NCI-H345 treated with DMSO at 0.1 percent for 48 hours (cell line): ENCODE measurements at regions not wholly inside any gene's neighbourhood (a gene's known extent, or its start where the extent isn't known, plus 50 kb on each side); places are given as distances from the start of the nearest gene placed in this dataset.

Source experiments
- DNase-seq: peaks from one replicate; lab custom pipeline; 2025; ENCODE audit not compliant: unreplicated experiment; lab: John Stamatoyannopoulos, UW

GRCh38 chr19:46911456-46911855 lies 50.7 kb downstream of the ARHGAP35 start:
- DNase-seq: no peak

GRCh38 chr19:46913198-46913851 lies 52.5 kb downstream of the ARHGAP35 start:
- no peak for DNase-seq

- no peak for DNase-seq
Measured at GRCh38 chr19:46913852-46914430, 53.1 kb downstream of the ARHGAP35 start.

GRCh38 chr19:46915386-46915785 lies 54.6 kb downstream of the ARHGAP35 start:
- no peak for DNase-seq

- DNase-seq: no peak
Measured at GRCh38 chr19:46917002-46917401, 56.2 kb downstream of the ARHGAP35 start.

GRCh38 chr19:46919324-46919723 lies 58.5 kb downstream of the ARHGAP35 start:
- no peak for DNase-seq

- no peak for DNase-seq
Measured at GRCh38 chr19:46920362-46920761, 59.6 kb downstream of the ARHGAP35 start.

- DNase-seq: no peak
Measured at GRCh38 chr19:46921071-46921470, 60.3 kb downstream of the ARHGAP35 start.

- no peak for DNase-seq
Measured at GRCh38 chr19:46922465-46922864, 61.7 kb downstream of the ARHGAP35 start.

GRCh38 chr19:46924874-46925547 lies 64.2 kb downstream of the ARHGAP35 start:
- DNase-seq: no peak

- no peak for DNase-seq
Measured at GRCh38 chr19:46925548-46925950, 64.8 kb downstream of the ARHGAP35 start.

- no peak for DNase-seq
Measured at GRCh38 chr19:46926170-46927071, 65.6 kb downstream of the ARHGAP35 start.

GRCh38 chr19:46927106-46927505 lies 66.3 kb downstream of the ARHGAP35 start:
- DNase-seq: no peak

GRCh38 chr19:46927893-46928292 lies 67.1 kb downstream of the ARHGAP35 start:
- DNase-seq: no peak

- no peak for DNase-seq
Measured at GRCh38 chr19:46928951-46929350, 68.2 kb downstream of the ARHGAP35 start.

GRCh38 chr19:46931202-46931601 lies 70.4 kb downstream of the ARHGAP35 start:
- no peak for DNase-seq

- DNase-seq: no peak
Measured at GRCh38 chr19:46932346-46932745, 71.5 kb downstream of the ARHGAP35 start.

- no peak for DNase-seq
Measured at GRCh38 chr19:46935066-46935663, 74.4 kb downstream of the ARHGAP35 start.

GRCh38 chr19:46943150-46943946 lies 76.3 kb upstream of the NPAS1 start:
- no peak for DNase-seq

GRCh38 chr19:46944123-46944748 lies 75.4 kb upstream of the NPAS1 start:
- DNase-seq: no peak
